DOHH2 (cell line): ENCODE measurements at regions not wholly inside any gene's neighbourhood (a gene's known extent, or its start where the extent isn't known, plus 50 kb on each side); places are given as distances from the start of the nearest gene placed in this dataset.

Experiments used
- CTCF ChIP-seq: fragments of 200-600 bp; sonication (generic); IDR thresholded peaks from one replicate; pipeline ENCODE4 v1.5.1; 2014; ENCODE audit warnings: antibody characterized with exemption, mild to moderate bottlenecking, low read depth, low read length; ENCODE audit not compliant: poor library complexity, severe bottlenecking
- EZH2phosphoT487 ChIP-seq: fragments of 200-600 bp; sonication (generic); IDR thresholded peaks from 2 replicates; pipeline ENCODE4 v1.6.1; 2017; ENCODE audit warnings: borderline replicate concordance, mild to moderate bottlenecking, antibody characterized with exemption, low read length, moderate library complexity, mixed read lengths

GRCh38 chr2:66301022-66301766 is 133.7 kb upstream of the MEIS1 start:
- TF ChIP-seq CTCF (no peak), EZH2phosphoT487 (no peak)
